GM13976 (cell line): ENCODE measurements at regions not wholly inside any gene's neighbourhood (a gene's known extent, or its start where the extent isn't known, plus 50 kb on each side); places are given as distances from the start of the nearest gene placed in this dataset.
"Not testable (repeated sequence)": the region's sequence is repeated elsewhere in the genome, so short reads cannot be mapped to it uniquely, and the experiment has no call there.

Source experiments
- DNase-seq: peaks from one replicate; pipeline ENCODE4 v3.0.0; 2012; ENCODE audit warnings: low spot score
- CTCF ChIP-seq: IDR thresholded peaks from 2 replicates; pipeline ENCODE4 v1.5.1; 2012; ENCODE audit warnings: borderline replicate concordance, mild to moderate bottlenecking; ENCODE audit not compliant: insufficient read depth; ENCODE audit errors: extremely low read depth, missing control alignments, control extremely low read depth
- in situ Hi-C: fragments of 300-500 bp; cut with MboI; formaldehyde crosslinking; loops from one replicate; pipeline ENCODE4 v1.12.0; 2022; ENCODE audit warnings: low sequenced_read_pairs, mixed read lengths, inconsistent platforms; ENCODE audit not compliant: unreplicated experiment

- no peak for TF ChIP-seq CTCF
- DNase-seq: no peak
- in situ Hi-C loops: loop anchor here (25.0 kb wide), 1 partner anchor 772 kb away; no protein-coding TSS in a partner anchor
Measured at GRCh38 chr7:81459485-81459884, 310.4 kb downstream of the HGF start.

GRCh38 chr7:81457852-81458522, 311.9 kb downstream of the HGF start:
- TF ChIP-seq CTCF: no peak
- in situ Hi-C loops: loop anchor here (25.0 kb wide), 1 partner anchor 771 kb away; no protein-coding TSS in a partner anchor
- no peak for DNase-seq

- DNase-seq: not testable (repeated sequence)
- in situ Hi-C loops: loop anchor here (25.0 kb wide), 1 partner anchor 766 kb away; no protein-coding TSS in a partner anchor
Measured at GRCh38 chr7:81453770-81454169, 316.1 kb downstream of the HGF start.

- in situ Hi-C loops: no loop called here
- TF ChIP-seq CTCF: no peak
- no peak for DNase-seq
Measured at GRCh38 chr7:81449105-81449504, 320.7 kb downstream of the HGF start.

DNA sequence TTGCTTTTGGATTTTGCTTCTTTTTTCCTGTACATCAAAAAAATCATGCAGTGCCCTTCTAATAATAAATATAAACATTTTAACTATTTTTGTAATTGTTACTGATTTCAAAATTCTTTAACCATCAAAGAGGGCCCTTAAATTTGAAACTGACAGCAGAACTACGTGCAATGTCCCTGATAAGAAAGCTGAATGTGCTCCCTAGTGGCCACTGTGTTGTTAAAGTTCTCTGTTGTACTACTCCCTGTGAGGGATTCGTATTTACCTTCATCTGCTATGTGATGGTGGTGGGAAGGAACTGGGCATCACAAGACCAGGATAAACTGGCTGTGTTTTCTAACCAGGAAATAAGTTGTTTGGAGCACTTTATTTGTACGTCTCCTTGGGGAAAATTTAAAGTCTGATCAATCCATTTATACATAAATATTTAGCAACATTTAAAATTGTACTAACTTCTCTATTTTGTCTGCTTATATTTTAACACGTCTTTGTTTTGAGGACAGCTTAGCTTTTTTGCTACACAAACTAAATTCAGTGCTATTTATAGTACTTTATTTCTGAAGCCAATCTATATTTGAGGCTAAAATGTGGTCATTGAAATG, 322.4 kb downstream of the HGF start:
- TF ChIP-seq CTCF: no peak
- in situ Hi-C loops: no loop called here
- DNase-seq: no peak

DNA sequence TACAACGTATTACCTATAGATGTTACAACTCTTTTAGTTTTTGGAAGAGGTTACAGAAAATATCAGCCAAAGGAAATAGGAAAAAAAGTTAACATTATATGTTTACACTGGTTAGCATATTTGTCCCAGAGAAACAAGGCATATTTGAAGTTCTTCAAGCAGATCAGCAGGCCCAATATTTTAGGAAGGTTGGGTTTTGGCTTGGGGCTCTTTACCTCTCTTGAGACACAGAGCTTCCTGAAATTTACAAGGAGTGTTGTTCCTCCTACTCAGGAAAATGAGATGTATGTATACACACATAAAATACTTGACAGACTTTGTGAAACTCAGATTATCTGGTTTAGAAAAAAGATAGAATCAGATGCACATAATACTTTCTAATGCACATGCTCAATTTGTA, 323.6 kb downstream of the HGF start:
- in situ Hi-C loops: no loop called here

More for the DNA sequence above, 323.6 kb downstream of the HGF start:
- TF ChIP-seq CTCF: no peak
- no peak for DNase-seq
